Left renal cortex interstitium (tissue), 4 donors: ENCODE measurements at regions not wholly inside any gene's neighbourhood (a gene's known extent, or its start where the extent isn't known, plus 50 kb on each side); places are given as distances from the start of the nearest gene placed in this dataset.

Experiments
- DNase-seq, 4 donors: peaks; one replicate each; pipeline ENCODE4 v3.0.0-alpha.2; 2013; ENCODE audit warnings: low read depth in 4 of 4, low spot score in 2 of 4, missing footprints in 1 of 4

DNA sequence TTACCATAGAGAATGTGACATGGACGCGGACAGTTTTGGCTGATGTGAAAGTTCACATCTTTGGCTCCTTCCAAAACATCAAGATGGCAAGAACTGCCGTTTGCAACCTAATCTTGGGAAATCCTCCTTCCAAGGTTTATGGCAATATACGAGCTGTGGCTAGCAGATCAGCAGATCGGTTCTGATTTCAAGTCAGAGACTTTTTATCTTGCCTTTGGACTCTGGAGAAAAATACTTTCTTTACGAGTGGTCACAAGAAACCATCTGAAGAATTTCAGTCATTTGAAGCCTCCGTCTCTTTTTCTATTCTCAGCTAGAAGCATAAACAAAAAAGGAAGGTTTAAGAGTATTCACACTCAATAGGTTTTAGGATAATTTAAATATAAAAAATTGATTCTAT, 153.5 kb upstream of the MEIS2 start:
- DNase-seq = no peak

DNA sequence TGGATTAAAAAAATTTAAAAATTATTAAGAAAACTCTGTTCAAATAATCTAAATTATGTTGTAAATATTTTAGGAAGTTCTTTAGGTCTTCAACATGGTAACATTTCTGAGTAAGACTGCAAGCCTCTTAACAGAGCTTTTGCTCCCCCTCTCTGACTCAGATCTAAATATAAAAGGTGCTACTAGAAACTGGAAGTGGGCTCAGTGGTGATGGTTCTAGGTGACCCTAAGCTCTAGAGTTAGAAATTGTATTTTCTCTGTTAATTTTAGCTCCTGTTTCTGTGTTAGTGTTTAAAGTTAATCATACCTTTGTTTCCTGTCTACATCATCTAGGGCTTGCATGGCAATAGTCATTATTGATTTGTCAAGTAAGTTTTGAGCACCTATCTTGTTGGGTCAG, 159.9 kb upstream of the MEIS2 start:
- DNase-seq = no peak

DNA sequence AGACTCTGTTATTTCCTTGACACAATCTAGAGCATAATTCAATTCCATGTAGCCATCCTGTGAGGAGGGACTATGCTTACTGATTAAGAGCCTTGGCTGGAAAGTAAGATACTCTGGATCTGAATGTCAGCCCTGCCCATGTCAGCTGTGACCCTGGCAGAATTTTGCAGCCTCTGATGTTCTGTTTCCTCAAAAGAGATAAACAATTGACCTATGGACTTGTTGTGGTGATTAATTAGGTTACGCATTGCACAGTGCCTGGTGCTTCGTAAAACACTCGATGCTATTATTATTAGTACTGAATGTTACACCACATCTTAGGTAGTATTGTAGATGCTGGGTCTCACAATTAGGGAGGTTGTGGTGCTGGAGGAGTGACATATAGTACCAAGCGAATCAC, 161.3 kb upstream of the MEIS2 start:
- no peak for DNase-seq

DNA sequence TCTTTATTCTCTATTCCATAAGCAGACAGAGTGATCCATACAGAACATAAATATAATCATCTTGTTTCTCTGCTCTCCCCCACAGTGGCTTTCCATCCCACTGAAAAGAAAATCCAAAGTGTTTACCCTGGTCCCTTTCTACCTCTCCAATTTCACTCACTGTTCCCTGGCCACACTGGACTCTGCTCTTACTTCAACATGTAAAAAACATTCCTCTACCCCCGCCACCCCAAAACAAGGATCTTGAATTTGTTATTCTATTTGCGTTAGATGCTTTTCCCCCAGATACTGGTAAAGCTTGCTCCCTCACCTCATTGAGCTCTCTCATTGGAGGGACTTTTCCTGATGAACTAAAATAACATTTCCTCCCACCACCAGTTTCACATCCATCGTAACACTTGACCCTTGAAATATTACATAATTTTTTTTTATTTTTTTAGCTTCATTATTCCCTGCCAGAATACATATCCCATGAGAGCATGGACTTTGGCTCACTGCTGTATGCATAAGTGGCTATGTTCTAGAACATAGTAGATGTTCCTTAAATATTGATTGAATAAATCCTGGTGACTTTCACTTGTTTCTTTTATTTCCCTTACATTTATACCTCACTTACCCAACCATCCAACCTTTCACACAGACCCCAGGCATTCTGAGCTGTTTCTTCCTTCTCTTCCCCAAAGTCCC, 162.7 kb upstream of the MEIS2 start:
- DNase-seq = no peak

DNA sequence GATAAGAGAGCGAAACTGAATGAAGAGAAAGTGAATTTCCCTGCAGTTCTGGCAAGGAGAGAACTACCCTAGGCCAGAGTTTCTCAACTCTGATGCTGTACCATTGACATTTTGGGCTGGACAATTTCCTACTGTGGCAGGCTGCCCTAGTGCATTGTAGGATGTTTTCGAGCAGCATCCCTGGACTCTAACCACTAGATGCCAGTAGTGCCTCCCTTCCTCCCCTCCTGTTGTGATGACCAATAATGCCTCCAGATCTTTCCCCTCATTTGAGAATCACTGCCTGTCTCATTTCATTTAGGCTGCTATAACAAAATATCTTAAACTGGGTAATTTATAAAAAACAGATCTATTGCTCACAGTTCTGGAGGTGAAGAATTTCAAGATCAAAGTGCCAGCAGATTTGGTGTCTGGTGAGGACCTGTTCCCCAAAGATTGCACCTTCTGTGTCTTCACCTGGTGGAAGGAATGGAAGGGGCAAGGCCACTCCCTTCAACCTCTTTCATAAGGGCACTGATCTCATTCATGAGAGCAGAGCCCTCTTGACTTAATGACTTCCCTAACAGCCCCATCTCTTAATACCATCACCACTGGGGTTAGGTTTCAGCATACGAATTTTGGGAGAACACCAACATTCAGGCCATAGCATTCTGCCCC, 188.9 kb upstream of the MEIS2 start:
- DNase-seq = no peak

DNA sequence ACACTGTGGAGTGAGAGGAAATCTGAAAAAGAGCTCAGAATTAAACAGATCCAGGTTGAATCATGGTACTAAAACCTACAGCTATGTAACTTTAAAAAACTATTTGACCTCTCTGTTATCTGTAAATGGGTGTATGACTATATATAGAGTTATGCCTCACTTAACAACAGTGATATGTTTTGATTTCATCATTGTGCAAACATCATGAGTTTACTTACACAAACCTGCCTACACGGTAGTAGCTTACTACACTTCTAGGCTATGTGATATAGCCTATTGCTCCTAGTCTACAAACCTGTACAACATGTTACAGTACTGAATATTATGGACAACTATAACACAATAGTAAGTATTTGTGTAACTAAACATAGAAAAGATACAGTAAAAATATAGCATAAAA, 191.6 kb upstream of the MEIS2 start:
- DNase-seq = no peak

DNA sequence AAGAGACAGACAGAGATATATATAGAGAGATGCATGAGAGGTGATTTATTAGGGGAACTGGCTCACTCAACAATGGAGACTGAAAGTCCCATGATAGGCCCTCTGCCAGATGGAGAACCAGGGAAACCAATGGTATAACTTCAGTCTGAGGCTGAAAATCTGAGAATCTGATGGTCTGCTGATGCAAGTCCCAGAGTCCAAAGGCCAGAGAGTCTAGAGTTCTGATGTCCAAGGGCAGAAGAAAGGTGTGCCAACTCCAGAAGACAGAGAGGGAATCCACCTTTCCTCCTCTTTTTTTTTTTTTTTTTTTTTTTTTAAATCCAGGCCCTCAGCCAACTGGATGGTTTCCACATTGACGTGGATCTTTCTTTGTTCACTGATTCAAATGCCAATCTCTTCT, 197.9 kb upstream of the MEIS2 start:
- no peak for DNase-seq

DNA sequence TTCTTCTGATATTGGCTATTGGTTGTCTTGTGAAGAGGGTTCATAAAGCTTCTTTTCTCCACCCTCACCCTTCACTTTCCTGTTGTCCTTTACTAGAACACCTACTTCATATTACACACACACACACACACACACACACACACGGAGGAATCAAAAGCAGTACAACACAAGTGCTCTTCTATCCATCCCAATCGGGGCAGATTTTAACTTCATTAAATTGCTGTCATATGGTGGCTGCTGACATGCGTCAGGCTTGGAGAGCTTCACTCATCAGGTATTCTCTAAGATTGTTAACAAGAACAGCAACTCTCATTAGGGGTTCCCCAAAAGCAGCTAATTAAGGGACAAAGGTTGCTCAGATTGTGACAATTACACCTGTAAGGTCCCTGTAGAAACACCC, 239.1 kb upstream of the MEIS2 start:
- no peak for DNase-seq

DNA sequence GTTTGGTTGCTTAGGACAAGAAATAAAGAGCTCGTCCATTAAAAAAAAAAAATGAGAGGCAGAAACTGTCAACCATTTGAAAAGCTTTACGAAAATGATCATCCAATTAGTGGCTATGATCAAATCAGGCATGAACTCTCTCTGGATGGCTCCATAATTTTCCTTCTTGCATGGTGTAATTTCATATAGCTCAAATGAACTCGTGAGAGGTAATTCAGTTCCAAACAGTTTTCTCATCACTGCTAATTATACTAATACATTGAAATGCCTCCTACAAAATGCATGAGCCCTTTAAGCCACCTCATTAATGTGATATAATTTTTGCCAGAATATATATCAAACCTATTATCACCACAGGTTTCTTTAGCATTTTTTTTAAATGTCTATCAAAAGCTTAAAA, 239.5 kb upstream of the MEIS2 start:
- DNase-seq = no peak

DNA sequence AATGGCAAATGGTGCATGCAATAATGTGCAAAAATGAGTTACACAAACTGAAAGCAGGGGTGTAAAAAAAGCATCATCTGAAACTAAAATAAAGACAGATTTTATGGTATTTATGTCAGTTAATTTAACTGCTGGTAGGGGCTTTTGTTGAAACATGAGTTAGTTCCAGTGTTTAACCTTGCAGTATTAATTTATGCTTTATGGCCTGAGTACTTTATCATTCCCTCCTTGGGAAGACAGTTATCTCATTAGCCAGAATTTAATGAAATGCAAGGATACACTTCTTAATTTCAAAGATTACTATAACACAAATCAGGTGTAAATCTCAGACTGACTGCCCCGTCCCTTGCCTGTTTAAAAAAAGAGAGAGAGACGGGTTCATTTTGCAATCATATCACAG, 240.1 kb upstream of the MEIS2 start:
- DNase-seq = no peak

DNA sequence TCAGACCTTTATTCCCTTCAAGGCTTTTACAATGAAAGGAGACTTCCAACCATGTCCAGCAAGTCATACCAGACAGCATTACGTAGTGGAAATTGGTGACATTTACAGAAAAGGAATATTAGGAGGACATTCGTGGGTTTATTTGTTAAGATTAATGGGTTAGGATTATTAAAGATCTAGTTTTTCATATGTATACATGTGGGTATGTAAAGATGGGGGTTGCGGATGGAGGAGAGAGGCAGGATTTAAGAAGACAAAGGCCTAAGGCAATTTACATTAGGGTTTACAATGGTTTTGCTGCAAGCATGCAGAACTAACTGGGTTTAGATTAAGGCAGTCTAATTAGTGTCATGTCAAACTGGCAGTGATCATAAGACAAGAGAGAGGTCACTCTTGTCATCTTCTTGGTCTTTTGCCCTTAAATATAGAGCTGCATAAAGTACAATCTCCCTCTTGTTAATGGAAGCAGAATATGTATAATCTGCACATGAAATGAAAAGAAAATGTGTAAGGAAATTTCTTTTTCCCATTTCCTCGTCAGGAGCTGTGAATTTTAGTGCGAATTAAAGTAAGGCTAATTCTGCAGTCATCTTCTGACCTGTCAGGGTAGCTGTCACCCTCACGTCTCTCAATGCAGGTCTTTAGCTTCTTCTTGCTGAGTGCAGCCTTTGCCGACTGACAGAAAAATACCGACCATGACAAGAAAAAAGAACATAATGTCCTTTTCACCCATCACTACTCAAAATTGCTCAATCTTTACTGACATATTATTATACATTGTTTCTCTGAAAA, 258.9 kb upstream of the MEIS2 start:
- DNase-seq = no peak

DNA sequence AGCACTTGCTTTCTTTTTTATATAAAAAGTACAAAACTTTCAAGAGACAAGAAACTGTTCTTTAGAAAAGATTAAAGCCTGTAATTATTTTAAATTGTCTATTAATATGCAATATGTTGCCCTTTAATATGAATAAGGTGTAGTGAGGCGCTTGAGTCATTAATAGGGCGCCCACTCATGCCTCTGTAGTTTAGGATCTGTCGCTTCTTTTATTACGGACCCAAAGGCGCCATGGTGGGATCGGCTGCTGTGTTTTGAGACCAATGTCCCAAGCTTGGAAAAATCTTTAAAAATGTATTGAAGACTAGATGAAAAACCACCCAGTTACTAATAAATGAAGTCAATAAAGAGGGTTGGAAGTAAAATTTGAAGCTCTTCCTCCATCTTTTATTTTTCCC, 259.5 kb upstream of the MEIS2 start:
- no peak for DNase-seq

DNA sequence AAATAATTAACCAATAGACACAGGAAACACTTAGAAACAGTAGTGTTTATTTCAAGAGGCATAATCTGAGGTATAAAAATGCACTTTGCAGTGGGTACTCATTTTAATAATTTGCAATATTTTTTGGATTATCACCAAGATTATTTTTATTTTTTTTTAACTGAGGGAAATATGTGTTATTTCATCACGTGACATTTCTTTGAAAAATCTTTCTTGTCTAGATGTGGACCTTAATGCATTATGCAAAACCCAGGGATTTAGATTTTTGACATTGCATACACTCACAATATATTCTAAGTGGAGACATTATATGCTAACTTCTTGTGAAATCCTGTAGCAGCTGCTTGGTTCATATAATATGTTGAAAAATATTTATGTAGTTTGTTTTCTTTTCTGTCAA, 260.4 kb upstream of the MEIS2 start:
- no peak for DNase-seq

DNA sequence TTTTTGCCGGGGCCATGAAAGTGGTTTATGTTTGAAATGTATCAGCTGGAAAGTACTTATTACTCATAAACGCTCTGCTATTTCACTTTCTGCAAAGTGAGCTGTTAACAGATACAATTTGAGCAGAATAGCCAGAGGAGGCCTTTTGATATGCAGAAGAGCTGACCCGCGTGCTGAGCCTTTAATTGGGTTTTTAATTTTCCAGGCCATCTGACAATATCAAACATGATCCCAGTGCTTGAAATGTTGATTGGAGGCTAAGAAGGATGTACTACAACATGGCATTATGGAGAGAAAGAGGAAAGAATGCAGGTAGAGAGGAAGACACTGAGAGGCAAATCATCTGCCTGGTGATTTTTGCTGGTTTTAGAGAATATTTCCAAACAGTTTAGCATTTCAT, 261.3 kb upstream of the MEIS2 start:
- DNase-seq = no peak

DNA sequence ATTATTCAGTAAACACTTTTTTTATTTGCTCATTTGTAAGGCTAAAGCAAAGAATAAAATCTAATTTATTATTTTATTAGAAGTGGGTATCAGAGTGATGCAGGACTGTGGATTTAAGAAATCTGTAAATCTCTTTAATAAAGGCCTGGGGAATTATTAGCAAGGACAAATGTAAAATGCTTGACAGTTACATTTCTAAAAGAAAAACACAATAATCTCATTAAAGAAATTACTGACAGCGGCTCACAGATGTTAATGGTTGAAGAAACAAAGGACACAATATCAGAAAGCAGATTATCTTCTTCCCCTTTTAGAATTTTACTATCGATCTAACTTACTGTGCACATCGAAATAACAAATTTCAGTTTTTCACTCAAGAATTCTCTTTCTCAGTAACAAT, 262.1 kb upstream of the MEIS2 start:
- DNase-seq = no peak

DNA sequence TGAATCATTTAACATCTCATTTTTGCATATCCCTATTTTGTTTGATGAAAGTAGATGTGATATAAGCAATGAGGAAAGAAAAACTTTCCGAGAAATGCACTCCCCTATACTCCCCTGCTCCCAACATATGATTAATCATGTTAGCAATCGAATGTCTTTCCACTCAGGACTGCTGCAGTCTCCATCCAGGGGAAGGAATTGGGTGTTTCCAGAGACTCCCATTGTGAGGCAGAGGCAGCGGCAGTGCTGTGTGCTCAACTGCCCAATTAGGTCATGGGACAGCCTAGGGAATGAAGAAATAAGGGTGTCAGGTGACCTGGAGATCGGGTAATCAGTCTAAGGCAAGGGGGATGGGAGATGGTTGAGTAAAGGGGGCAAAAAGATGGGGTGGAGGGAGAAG, 268.6 kb upstream of the MEIS2 start:
- DNase-seq = no peak

DNA sequence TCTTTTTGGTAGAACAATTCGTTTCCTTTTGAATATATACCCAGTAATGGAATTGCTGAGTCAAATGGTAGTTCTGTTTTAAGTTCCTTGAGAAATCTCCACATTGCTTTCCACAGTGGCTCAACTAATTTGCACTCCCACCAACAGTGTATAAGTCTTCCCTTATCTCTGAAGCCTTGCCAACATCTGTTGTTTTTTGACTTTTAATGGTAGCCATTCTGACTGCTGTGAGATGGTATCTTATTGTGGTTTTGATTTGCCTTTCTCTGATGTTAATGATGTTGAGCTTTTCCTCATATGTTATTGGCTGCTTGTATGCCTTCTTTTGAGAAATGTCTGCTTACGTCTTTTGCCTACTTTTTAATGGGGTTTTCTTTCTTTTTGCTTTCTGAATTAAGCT, 270.6 kb upstream of the MEIS2 start:
- DNase-seq = no peak

DNA sequence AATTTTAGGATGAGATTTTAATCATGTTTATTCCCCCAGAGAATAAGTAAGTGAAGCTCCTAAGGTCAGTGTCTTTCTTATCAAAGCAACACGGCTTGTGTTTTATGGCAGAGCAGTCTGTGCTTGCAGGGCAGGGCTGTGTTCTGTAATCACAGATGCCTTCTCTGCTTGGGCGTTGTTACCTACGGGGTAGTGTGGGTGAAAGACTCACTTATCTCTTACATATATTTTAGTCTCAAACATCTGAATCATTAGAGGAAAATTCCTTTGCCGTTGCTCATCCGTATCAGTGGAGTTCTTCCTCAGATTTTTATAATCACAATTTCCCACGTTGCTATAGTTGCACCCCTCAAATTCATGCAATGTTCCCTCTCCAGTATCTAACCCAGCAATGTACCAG, 271.7 kb upstream of the MEIS2 start:
- DNase-seq = no peak

DNA sequence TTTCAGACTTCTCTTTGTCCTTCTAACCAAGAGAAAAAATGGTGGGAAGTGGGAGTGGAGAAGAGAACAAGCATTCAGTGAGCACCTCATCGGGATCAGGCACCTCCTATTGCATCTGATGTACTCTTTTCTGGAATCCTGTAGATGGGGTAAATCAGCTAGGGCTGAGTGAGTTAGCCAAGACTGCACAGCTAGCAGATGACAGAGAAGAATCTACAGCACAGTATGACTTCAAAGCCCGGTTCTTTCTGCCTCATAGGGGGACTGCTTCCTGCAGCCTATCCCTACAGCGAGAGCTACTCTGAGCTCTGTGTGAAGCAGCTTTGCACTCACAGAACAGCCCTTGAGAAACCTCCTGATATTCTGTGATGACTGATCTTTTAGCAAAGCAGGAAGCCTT, 275.2 kb upstream of the MEIS2 start:
- DNase-seq = no peak

DNA sequence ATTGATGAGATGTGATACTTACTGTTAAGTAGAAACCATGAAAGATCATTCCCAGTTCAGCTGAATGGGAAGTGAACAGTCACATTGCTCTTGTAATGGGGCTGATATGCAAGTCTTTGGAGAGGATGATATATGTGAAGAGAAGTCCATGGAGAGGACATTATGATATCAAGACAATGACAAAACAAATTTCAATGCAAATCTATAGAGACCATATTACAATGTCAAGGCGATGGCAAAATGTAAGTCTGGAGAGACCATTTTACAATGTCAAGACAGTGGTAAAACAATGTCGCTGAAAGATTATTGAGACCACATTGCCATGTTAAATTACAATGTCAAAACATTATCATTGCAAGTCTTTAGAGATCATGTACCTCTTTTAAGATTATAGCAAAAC, 277.1 kb upstream of the MEIS2 start:
- no peak for DNase-seq

DNA sequence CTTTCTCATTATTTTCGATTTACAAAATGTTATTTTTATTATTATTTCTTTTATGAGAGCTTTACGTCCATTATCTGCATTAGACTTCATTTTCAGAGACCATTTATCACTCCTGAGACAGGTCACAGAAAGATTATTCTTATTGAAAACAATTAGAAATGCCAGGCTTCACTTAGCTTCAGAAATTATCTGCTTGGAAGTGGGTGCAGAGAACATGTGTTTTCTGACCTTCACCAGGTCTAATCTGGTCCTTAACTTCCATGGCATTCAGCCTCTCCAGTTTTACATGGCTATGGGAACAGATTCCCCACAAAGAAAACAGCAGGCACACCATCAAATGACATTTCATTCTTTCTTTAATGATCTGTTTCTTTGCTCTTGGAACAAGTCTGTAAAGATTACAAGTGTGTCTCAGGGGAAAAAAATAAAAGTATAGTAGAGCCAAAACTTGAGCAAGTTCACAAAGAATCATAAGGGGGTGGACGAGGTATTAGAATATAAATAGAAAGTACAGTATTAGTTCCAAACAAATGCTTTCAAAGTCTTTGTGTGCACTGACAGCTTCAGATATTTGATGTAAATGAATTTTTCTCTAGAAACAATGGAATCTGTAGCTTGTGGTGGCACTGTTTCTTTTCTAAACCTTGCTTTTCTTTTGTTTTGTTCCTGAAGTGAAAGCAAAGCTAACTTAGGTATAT, 294.2 kb upstream of the MEIS2 start:
- DNase-seq = no peak

DNA sequence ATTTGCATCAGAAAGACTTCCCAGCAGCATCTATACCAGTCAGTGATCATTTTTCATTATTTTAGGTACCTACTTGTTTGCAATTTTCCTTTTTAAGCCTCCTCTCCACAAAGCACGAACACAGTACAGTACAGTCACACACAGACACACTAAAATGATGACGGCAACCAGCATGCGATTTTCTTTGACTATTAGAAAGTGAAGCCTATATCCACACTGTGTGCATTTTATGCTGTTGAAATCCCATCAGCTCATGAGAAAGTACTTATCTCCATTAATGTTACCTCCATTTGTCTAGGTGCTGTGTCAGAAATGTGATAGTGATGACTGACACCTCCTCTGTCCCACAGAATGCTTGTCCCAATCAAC, 294.7 kb upstream of the MEIS2 start:
- DNase-seq = no peak
